ENCODE measurements at regions not wholly inside any gene's neighbourhood (a gene's known extent, or its start where the extent isn't known, plus 50 kb on each side); places are given as distances from the start of the nearest gene placed in this dataset.

GRCh38 chr11:26777372-26777808, 55.5 kb upstream of the SLC5A12 start:
- WGBS (ENCODE audit: extremely low coverage, insufficient read length, low lambda C conversion rate), result no CpG with 5 or more reads among the region's 5 CpGs
- TF ChIP-seq CTCF (conservative IDR thresholded peaks at IDR 0.05), result no peak
- no peak overlapping the region for H4K91ac ChIP-seq (ENCODE audit: insufficient read length, low read depth, low read length)
- Mint-ChIP-seq H3K4me1 (no peaks in the 10 kb centered on the region), H3K36me3 (ENCODE audit: insufficient read depth in 1 of 3, low read depth in 3 of 3) (no peaks in the 10 kb centered on the region), H3K4me3 (no peak overlapping the region), H3K27me3 (ENCODE audit: low read depth) (no peaks in the 10 kb centered on the region), H3K9me3 (no peaks in the 10 kb centered on the region), H3K27ac (no peak overlapping the region)
- H3K56ac ChIP-seq (ENCODE audit: insufficient read length, low read depth, low read length), result no peak overlapping the region
- H3K4me2 ChIP-seq (ENCODE audit: insufficient read depth, insufficient read length, low read length), result no peak overlapping the region
- H3T11ph ChIP-seq (ENCODE audit: low read length), result no peak overlapping the region
- no peak overlapping the region for H3K9ac ChIP-seq (ENCODE audit: extremely low read depth, insufficient read length, low read length)
- no peaks in the 10 kb centered on the region for H3K79me1 ChIP-seq (ENCODE audit: insufficient read depth, low read depth, low read length, poor library complexity, severe bottlenecking)
- H2BK12ac ChIP-seq (ENCODE audit: insufficient read length, low read depth, low read length), result no peak overlapping the region
- no peak overlapping the region for H2BK5ac ChIP-seq (ENCODE audit: insufficient read length, low read length)
- no peak overlapping the region for H2BK120ac ChIP-seq (ENCODE audit: low read depth, low read length, poor library complexity, severe bottlenecking)
- no peak overlapping the region for H3K23ac ChIP-seq (ENCODE audit: insufficient read length, low read depth, low read length)
- H3K79me2 ChIP-seq (ENCODE audit: insufficient read depth, low read length), result no peaks in the 10 kb centered on the region
- H4K8ac ChIP-seq (replicated peaks; ENCODE audit: insufficient read length, low read depth, low read length), result no peak overlapping the region
- H2AFZ ChIP-seq (ENCODE audit: low read length), result no peak overlapping the region
- no peak overlapping the region for H3K4ac ChIP-seq (ENCODE audit: low read depth, low read length)
- no peak overlapping the region for H4K5ac ChIP-seq (ENCODE audit: insufficient read length, low read depth, low read length)
- no peak overlapping the region for H2BK15ac ChIP-seq (ENCODE audit: low read depth, low read length)
- H3K9me3 ChIP-seq (ENCODE audit: control insufficient read depth, low read depth, low read length), result no peaks in the 10 kb centered on the region
- H3K27me3 ChIP-seq (ENCODE audit: insufficient read depth, low read length), result no peaks in the 10 kb centered on the region
- no peak for DNase-seq
- H3K4me1 ChIP-seq (ENCODE audit: insufficient read depth, low read length), result no peaks in the 10 kb centered on the region
- no peak overlapping the region for H2AK5ac ChIP-seq (ENCODE audit: insufficient read length, low read length)
- H3K14ac ChIP-seq (ENCODE audit: insufficient read depth, low read length), result no peak overlapping the region
- H4K20me1 ChIP-seq (ENCODE audit: control insufficient read depth, insufficient read depth, insufficient read length), result no peaks in the 10 kb centered on the region
- no peak overlapping the region for H3K18ac ChIP-seq (ENCODE audit: insufficient read length, low read depth, low read length)
- no peak overlapping the region for H2BK20ac ChIP-seq (ENCODE audit: low read depth, low read length, poor library complexity, severe bottlenecking)
- no peak overlapping the region for H3K27ac ChIP-seq (ENCODE audit: insufficient read length, low read depth, low read length)
- H3K23me2 ChIP-seq (ENCODE audit: insufficient read length, low read depth, low read length, poor library complexity, severe bottlenecking), result no peaks in the 10 kb centered on the region
